H1 (cell line): ENCODE measurements at regions not wholly inside any gene's neighbourhood (a gene's known extent, or its start where the extent isn't known, plus 50 kb on each side); places are given as distances from the start of the nearest gene placed in this dataset.

ENCODE experiments used
- CHD2 ChIP-seq: IDR thresholded peaks from 2 replicates; pipeline ENCODE4 v1.6.1; 2012; ENCODE audit warnings: low read length, improper control_type of control experiment
- EP300 ChIP-seq, 2 experiments: IDR thresholded peaks; 1 replicate in 1 of 2; 2 replicates in 1 of 2; pipeline ENCODE4 v1.6.1; 2011 to 2012; ENCODE audit warnings: low read depth in 2 of 2, low read length in 2 of 2, mild to moderate bottlenecking in 2 of 2, borderline replicate concordance in 1 of 2, inconsistent platforms in 1 of 2, moderate library complexity in 1 of 2
- EZH2 ChIP-seq: fragments of 200-600 bp; sonication (generic); IDR thresholded peaks from 2 replicates; pipeline ENCODE4 v1.7.1; 2012; ENCODE audit warnings: low read depth, mild to moderate bottlenecking, moderate library complexity, low read length, inconsistent platforms; ENCODE audit not compliant: severe bottlenecking
- HDAC6 ChIP-seq: IDR thresholded peaks from one replicate; pipeline ENCODE4 v1.7.1; 2012; ENCODE audit warnings: low read depth, mild to moderate bottlenecking, inconsistent platforms, low read length, moderate library complexity
- POLR2A ChIP-seq, 2 experiments: IDR thresholded peaks; 1 replicate in 1 of 2; 2 replicates in 1 of 2; pipeline ENCODE4 v1.6.1; 2011; ENCODE audit warnings: low read depth in 2 of 2, low read length in 2 of 2, mild to moderate bottlenecking in 2 of 2; ENCODE audit errors: control extremely low read depth in 1 of 2
- TAF1 ChIP-seq: IDR thresholded peaks from 2 replicates; pipeline ENCODE4 v1.6.1; 2011; ENCODE audit warnings: mild to moderate bottlenecking, low read depth, low read length

GRCh38 chr6:27838945-27839625, 73.1 kb downstream of the OR2B2 start:
- TF ChIP-seq HDAC6: no peak
- no peak for TF ChIP-seq EP300 (IDR thresholded peaks at IDR 0.05; ENCODE audit: borderline replicate concordance in 1 of 2, low read depth in 2 of 2, low read length in 2 of 2)
- no peak for TF ChIP-seq CHD2
- TF ChIP-seq EZH2: no peak
- no peak; a peak in 1 of 3 replicates for TF ChIP-seq POLR2A (IDR thresholded peaks at IDR 0.05; ENCODE audit: control extremely low read depth in 1 of 2, low read depth in 2 of 2, low read length in 2 of 2)
- no peak for TF ChIP-seq TAF1
